Astrocyte (in vitro differentiated cells and primary cell): ENCODE measurements at regions not wholly inside any gene's neighbourhood (a gene's known extent, or its start where the extent isn't known, plus 50 kb on each side); places are given as distances from the start of the nearest gene placed in this dataset.

Source experiments
- DNase-seq: peaks from one replicate; pipeline ENCODE4 v3.0.0-alpha.2; 2010; ENCODE audit warnings: low read depth
- FAIRE-seq: peaks from 2 replicates; lab custom pipeline; 2011; peaks lifted over from hg19 to GRCh38; lab: Jason Lieb, UNC
- H2AFZ ChIP-seq: 2 replicates; pipeline ENCODE4 v1.6.0; 2012; ENCODE audit warnings: low read depth, low read length, inconsistent platforms
- H3K27ac ChIP-seq: 2 replicates; pipeline ENCODE4 v1.5.1; 2011; ENCODE audit warnings: low read depth, low read length, inconsistent platforms
- H3K27me3 ChIP-seq: 2 replicates; pipeline ENCODE4 v1.6.0; 2011; ENCODE audit warnings: low read length, inconsistent platforms; ENCODE audit not compliant: insufficient read depth
- H3K36me3 ChIP-seq: 2 replicates; pipeline ENCODE4 v1.5.1; 2011; ENCODE audit warnings: low read length, inconsistent platforms; ENCODE audit not compliant: insufficient read depth
- H3K4me1 ChIP-seq: 2 replicates; pipeline ENCODE4 v1.5.1; 2011; ENCODE audit warnings: low read length, inconsistent platforms; ENCODE audit not compliant: insufficient read depth
- H3K4me2 ChIP-seq: 2 replicates; pipeline ENCODE4 v1.6.0; 2012; ENCODE audit warnings: low read length, inconsistent platforms
- H3K4me3 ChIP-seq: 2 replicates; pipeline ENCODE4 v1.5.1; 2011; ENCODE audit warnings: low read depth, mild to moderate bottlenecking, low read length, inconsistent platforms; ENCODE audit not compliant: insufficient read depth
- H3K79me2 ChIP-seq: 2 replicates; pipeline ENCODE4 v1.6.0; 2012; ENCODE audit warnings: mild to moderate bottlenecking, low read length, inconsistent platforms; ENCODE audit not compliant: insufficient read depth
- H3K9ac ChIP-seq: 2 replicates; pipeline ENCODE4 v1.6.0; 2012; ENCODE audit warnings: mild to moderate bottlenecking, low read length, inconsistent platforms
- H3K9me3 ChIP-seq: 2 replicates; pipeline ENCODE4 v1.5.1; 2012; ENCODE audit warnings: low read depth, mild to moderate bottlenecking, low read length, inconsistent platforms; ENCODE audit not compliant: insufficient read depth
- H4K20me1 ChIP-seq: 2 replicates; pipeline ENCODE4 v1.6.0; 2012; ENCODE audit warnings: low read length, inconsistent platforms; ENCODE audit not compliant: insufficient read depth
- H3K27ac Mint-ChIP-seq: one replicate; pipeline ENCODE4 v1.8.0; 2021; ENCODE audit warnings: mild to moderate bottlenecking, mixed read lengths; ENCODE audit not compliant: unreplicated experiment
- H3K27me3 Mint-ChIP-seq: one replicate; pipeline ENCODE4 v1.8.0; 2021; ENCODE audit warnings: low read depth, mixed read lengths; ENCODE audit not compliant: unreplicated experiment
- H3K36me3 Mint-ChIP-seq: one replicate; pipeline ENCODE4 v1.8.0; 2021; ENCODE audit warnings: low read depth, mixed read lengths; ENCODE audit not compliant: unreplicated experiment
- H3K4me1 Mint-ChIP-seq: one replicate; pipeline ENCODE4 v1.8.0; 2021; ENCODE audit warnings: low read depth, mixed read lengths; ENCODE audit not compliant: unreplicated experiment
- H3K4me3 Mint-ChIP-seq: one replicate; pipeline ENCODE4 v1.8.0; 2021; ENCODE audit warnings: mild to moderate bottlenecking, moderate library complexity, mixed read lengths; ENCODE audit not compliant: unreplicated experiment
- H3K9me3 Mint-ChIP-seq: one replicate; pipeline ENCODE4 v1.8.0; 2021; ENCODE audit warnings: mild to moderate bottlenecking, mixed read lengths; ENCODE audit not compliant: unreplicated experiment
- CTCF ChIP-seq: IDR thresholded peaks from 2 replicates; pipeline ENCODE4 v1.5.1; 2011; ENCODE audit warnings: low read depth, mild to moderate bottlenecking, inconsistent platforms, low read length, moderate library complexity; ENCODE audit not compliant: insufficient read depth
- EZH2 ChIP-seq: IDR thresholded peaks from 2 replicates; pipeline ENCODE4 v1.6.1; 2012; ENCODE audit warnings: mild to moderate bottlenecking, low read length, inconsistent platforms; ENCODE audit not compliant: insufficient read depth

- H3K4me2 ChIP-seq, result no peak overlapping the region
- Mint-ChIP-seq H3K36me3 (no peaks in the 10 kb centered on the region), H3K9me3 (peaks cover 2% of the 10 kb centered on the region), H3K4me3 (no peak overlapping the region), H3K4me1 (no peaks in the 10 kb centered on the region), H3K27ac (no peak overlapping the region), H3K27me3 (no peaks in the 10 kb centered on the region)
- no peaks in the 10 kb centered on the region for H3K36me3 ChIP-seq
- H3K4me3 ChIP-seq, result no peak overlapping the region
- H3K27me3 ChIP-seq, result no peaks in the 10 kb centered on the region
- H3K79me2 ChIP-seq, result no peaks in the 10 kb centered on the region
- H2AFZ ChIP-seq, result peak overlapping the region; percentile 24
- no peak overlapping the region for H3K27ac ChIP-seq
- no peak overlapping the region for H3K9ac ChIP-seq
- H4K20me1 ChIP-seq, result no peaks in the 10 kb centered on the region
- DNase-seq (no peak), FAIRE-seq (no peak)
- H3K4me1 ChIP-seq, result no peaks in the 10 kb centered on the region
- H3K9me3 ChIP-seq, result no peaks in the 10 kb centered on the region
- TF ChIP-seq CTCF (no peak), EZH2 (no peak)
Measured at GRCh38 chr15:95957861-95958260, 372.6 kb upstream of the NR2F2 start.

GRCh38 chr15:95958382-95958781 is 372.1 kb upstream of the NR2F2 start:
- no peak overlapping the region for H3K9ac ChIP-seq
- H3K36me3 ChIP-seq, result no peaks in the 10 kb centered on the region
- Mint-ChIP-seq H3K4me1 (no peaks in the 10 kb centered on the region), H3K4me3 (no peak overlapping the region), H3K36me3 (no peaks in the 10 kb centered on the region), H3K27me3 (no peaks in the 10 kb centered on the region), H3K27ac (no peak overlapping the region), H3K9me3 (peaks cover 2% of the 10 kb centered on the region)
- TF ChIP-seq CTCF, result no peak
- H3K27me3 ChIP-seq, result no peaks in the 10 kb centered on the region
- H3K4me1 ChIP-seq, result no peaks in the 10 kb centered on the region
- no peak overlapping the region for H2AFZ ChIP-seq
- no peak for DNase-seq
- FAIRE-seq, result no peak
- H4K20me1 ChIP-seq, result no peaks in the 10 kb centered on the region
- H3K27ac ChIP-seq, result no peak overlapping the region
- no peak overlapping the region for H3K4me2 ChIP-seq
- H3K79me2 ChIP-seq, result no peaks in the 10 kb centered on the region
- no peak overlapping the region for H3K4me3 ChIP-seq
- H3K9me3 ChIP-seq, result no peaks in the 10 kb centered on the region

- Histone ChIP-seq H4K20me1 (no peaks in the 10 kb centered on the region), H3K4me3 (no peak overlapping the region), H3K4me1 (peaks cover 6% of the 10 kb centered on the region), H2AFZ (no peak overlapping the region), H3K36me3 (no peaks in the 10 kb centered on the region), H3K27ac (no peak overlapping the region), H3K27me3 (no peaks in the 10 kb centered on the region), H3K9ac (no peak overlapping the region), H3K4me2 (no peak overlapping the region), H3K9me3 (no peaks in the 10 kb centered on the region), H3K79me2 (no peaks in the 10 kb centered on the region)
- Mint-ChIP-seq H3K9me3 (peaks cover 4% of the 10 kb centered on the region), H3K36me3 (no peaks in the 10 kb centered on the region), H3K27ac (no peak overlapping the region), H3K4me3 (no peak overlapping the region), H3K27me3 (peaks cover 2% of the 10 kb centered on the region), H3K4me1 (peaks cover 12% of the 10 kb centered on the region)
- DNase-seq (no peak), FAIRE-seq (no peak)
- TF ChIP-seq EZH2 (no peak), CTCF (no peak)
Measured at GRCh38 chr15:95968856-95969255, 361.6 kb upstream of the NR2F2 start.
